ENCODE measurements at regions not wholly inside any gene's neighbourhood (a gene's known extent, or its start where the extent isn't known, plus 50 kb on each side); places are given as distances from the start of the nearest gene placed in this dataset.

- no peak overlapping the region for H2AK5ac ChIP-seq (ENCODE audit: low read depth, low read length)
- no peak overlapping the region for H2BK15ac ChIP-seq (ENCODE audit: low read length)
- no peak overlapping the region for H3K56ac ChIP-seq (replicated peaks; ENCODE audit: insufficient read length, low read depth, low read length)
- H2BK5ac ChIP-seq (ENCODE audit: low read depth, low read length), result no peak overlapping the region
- H3K36me3 ChIP-seq (ENCODE audit: control insufficient read depth in 2 of 4, insufficient read depth in 4 of 4, low read length in 3 of 4), result no peaks in the 10 kb centered on the region
- 90% methylated on average over 2 of the region's 2 CpGs; no CpG with 5 or more reads in 1 of the 2 experiments for WGBS, 2 experiments (ENCODE audit: extremely low coverage in 1 of 2, insufficient coverage in 1 of 2, insufficient read length in 1 of 2, insufficient replicate concordance in 2 of 2, low coverage in 1 of 2, low lambda C conversion rate in 2 of 2, missing lambda C conversion rate in 1 of 2)
- no peaks in the 10 kb centered on the region for H3K79me1 ChIP-seq (ENCODE audit: low read depth, low read length)
- no peak for FAIRE-seq
- no peaks in the 10 kb centered on the region for H3K4me1 ChIP-seq (replicated peaks in 1 of 4; ENCODE audit: control insufficient read depth in 3 of 4, insufficient read depth in 4 of 4, low read length in 3 of 4)
- no peak overlapping the region for H3K27ac ChIP-seq (ENCODE audit: low read depth, low read length)
- no peak overlapping the region for H3K18ac ChIP-seq (ENCODE audit: extremely low read depth, low read length)
- H3K27me3 ChIP-seq (replicated peaks in 1 of 4; ENCODE audit: control insufficient read depth in 3 of 4, extremely low read depth in 1 of 4, insufficient read depth in 3 of 4, low read length in 3 of 4), result no peaks in the 10 kb centered on the region
- DNase-seq (ENCODE audit: low read depth in 1 of 2, low spot score in 2 of 2), result no peak
- no peak overlapping the region for H3K14ac ChIP-seq (ENCODE audit: insufficient read length)
- H4K20me1 ChIP-seq (replicated peaks in 1 of 2; ENCODE audit: control insufficient read depth in 1 of 2, insufficient read depth in 2 of 2, low read length in 2 of 2), result no peaks in the 10 kb centered on the region
- no peak overlapping the region for H4K5ac ChIP-seq (ENCODE audit: insufficient read length, low read depth, low read length)
- H2BK20ac ChIP-seq (ENCODE audit: low read length), result no peak overlapping the region
- H3K9me3 ChIP-seq (ENCODE audit: insufficient read depth in 2 of 2, low read depth in 1 of 2, low read length in 1 of 2), result no peaks in the 10 kb centered on the region
- no peak overlapping the region for H3K4me2 ChIP-seq (ENCODE audit: insufficient read depth in 1 of 2, low read depth in 2 of 2, low read length in 2 of 2)
- H2BK12ac ChIP-seq (ENCODE audit: low read depth, low read length), result no peak overlapping the region
- no peak overlapping the region for H4K8ac ChIP-seq (ENCODE audit: extremely low read depth, insufficient read depth, low read length)
- no peak overlapping the region for H4K91ac ChIP-seq (replicated peaks; ENCODE audit: insufficient read length, low read length)
- TF ChIP-seq USF2 (IDR thresholded peaks at IDR 0.05; ENCODE audit: low read length), result no peak
- no peak for TF ChIP-seq KDM1A (IDR thresholded peaks at IDR 0.05; ENCODE audit: borderline replicate concordance, low read length)
- TF ChIP-seq ASH2L (IDR thresholded peaks at IDR 0.05; ENCODE audit: low read length), result no peak
- H3K4ac ChIP-seq (replicated peaks; ENCODE audit: insufficient read length, low read depth, low read length), result no peak overlapping the region
- H3K23ac ChIP-seq (ENCODE audit: insufficient read length), result no peak overlapping the region
- no peak overlapping the region for H2BK120ac ChIP-seq (replicated peaks; ENCODE audit: low read depth, low read length)
- H2AFZ ChIP-seq (ENCODE audit: low read length), result no peak overlapping the region
- CTCF ChIA-PET (ENCODE audit: partially characterized antibody), result no interaction called here
- no peak overlapping the region for H3K4me3 ChIP-seq (ENCODE audit: extremely low read depth in 1 of 4, insufficient read depth in 2 of 4, low read depth in 3 of 4, low read length in 4 of 4)
- H3K9ac ChIP-seq (replicated peaks in 1 of 4; ENCODE audit: extremely low read depth in 1 of 4, low read depth in 3 of 4, low read length in 3 of 4), result no peak overlapping the region
- POLR2A ChIA-PET (ENCODE audit: partially characterized antibody), result no interaction called here
- H3K23me2 ChIP-seq (ENCODE audit: low read depth, low read length), result no peaks in the 10 kb centered on the region
- no peaks in the 10 kb centered on the region for H3K79me2 ChIP-seq (ENCODE audit: control insufficient read depth in 1 of 2, insufficient read depth in 2 of 2, low read length in 2 of 2)
Measured at GRCh38 chrX:37942170-37942569, 64.2 kb upstream of the SYTL5 start.
